GM12878 (cell line): ENCODE measurements at regions not wholly inside any gene's neighbourhood (a gene's known extent, or its start where the extent isn't known, plus 50 kb on each side); places are given as distances from the start of the nearest gene placed in this dataset.

Experiments
- ATAC-seq: fragments of 200-7000 bp; cut with Tn5 transposase; 3 replicates; pipeline ENCODE4 v1.9.1; 2020; ENCODE audit warnings: mild to moderate bottlenecking, moderate library complexity
- BruUV-seq: library from RNA; stranded (reverse); fragments of 400-500 nt; replicated peaks from 2 replicates; lab custom pipeline; 2021; lab: Mats Ljungman, UMichigan
- CTCF ChIA-PET: fragments of 300-600 bp; sonication (Branson Sonifier 250); formaldehyde crosslinking; extraction: SDS; loops from one replicate; lab custom pipeline; 2021; ENCODE audit warnings: inconsistent platforms; lab: Yijun Ruan, JAX
- POLR2A ChIA-PET: fragments of 350-600 bp; formaldehyde crosslinking; extraction: SDS; loops from one replicate; lab custom pipeline; 2021; ENCODE audit warnings: inconsistent platforms; lab: Charles Lee
- RAD21 ChIA-PET: fragments of 300-600 bp; sonication (Branson Sonifier 250); formaldehyde crosslinking; loops from one replicate; lab custom pipeline; 2023; ENCODE audit warnings: antibody characterized with exemption; ENCODE audit not compliant: unreplicated experiment; lab: Charles Lee
- SMC1A ChIA-PET: fragments of 300-600 bp; sonication (Branson Sonifier 250); formaldehyde crosslinking; loops from one replicate; lab custom pipeline; 2023; ENCODE audit not compliant: unreplicated experiment, uncharacterized antibody; lab: Charles Lee
- DNase-seq: peaks from one replicate; pipeline ENCODE4 v3.0.0-alpha.2; 2011; ENCODE audit warnings: low read depth, low spot score
- FAIRE-seq: peaks from 3 replicates; lab custom pipeline; 2011; peaks lifted over from hg19 to GRCh38; lab: Jason Lieb, UNC
- H2AFZ ChIP-seq: 2 replicates; pipeline ENCODE4 v1.6.0; 2011; ENCODE audit warnings: low read depth, low read length, control low read depth; ENCODE audit not compliant: control insufficient read depth
- H3K27ac ChIP-seq: 2 replicates; pipeline ENCODE4 v1.5.1; 2011; ENCODE audit warnings: control low read depth; ENCODE audit not compliant: control insufficient read depth, insufficient read depth
- H3K27me3 ChIP-seq, 2 experiments: replicated peaks in 1 of 2; 2 replicates each; pipeline versions ENCODE4 v1.6.0 to v1.6.1; 2011; ENCODE audit warnings: low read length in 1 of 2; ENCODE audit not compliant: control insufficient read depth in 2 of 2, insufficient read depth in 2 of 2
- H3K36me3 ChIP-seq, 2 experiments: 2 replicates each; pipeline ENCODE4 v1.5.1; 2011; ENCODE audit warnings: low read length in 1 of 2; ENCODE audit not compliant: control insufficient read depth in 2 of 2, insufficient read depth in 2 of 2
- H3K4me1 ChIP-seq: 2 replicates; pipeline ENCODE4 v1.6.1; 2011; ENCODE audit warnings: mild to moderate bottlenecking, low read length, moderate library complexity, mixed read lengths; ENCODE audit not compliant: control insufficient read depth, insufficient read depth
- H3K4me2 ChIP-seq: 2 replicates; pipeline ENCODE4 v1.6.0; 2011; ENCODE audit warnings: control low read depth; ENCODE audit not compliant: control insufficient read depth, insufficient read depth
- H3K4me3 ChIP-seq: fragments of 200-600 bp; sonication (generic); 2 replicates; pipeline ENCODE4 v1.5.1; 2016
- H3K79me2 ChIP-seq: 2 replicates; pipeline ENCODE4 v1.6.0; 2011; ENCODE audit warnings: low read length; ENCODE audit not compliant: control insufficient read depth, insufficient read depth
- H3K9ac ChIP-seq: 2 replicates; pipeline ENCODE4 v1.8.0; 2011; ENCODE audit warnings: low read length, control low read depth, mixed read lengths; ENCODE audit not compliant: control insufficient read depth, insufficient read depth
- H3K9me3 ChIP-seq: replicated peaks from 3 replicates; pipeline ENCODE4 v1.5.1; 2011; ENCODE audit warnings: mild to moderate bottlenecking, low read length; ENCODE audit not compliant: control insufficient read depth, insufficient read depth
- H4K20me1 ChIP-seq: 2 replicates; pipeline ENCODE4 v1.6.0; 2011; ENCODE audit not compliant: control insufficient read depth, insufficient read depth
- CEBPB ChIP-seq, 2 experiments: fragments of 150-350 bp in 1 of 2; IDR thresholded peaks; 2 replicates each; pipeline ENCODE4 v1.6.1; 2012 to 2014; ENCODE audit warnings: low read depth in 2 of 2, low read length in 2 of 2, borderline replicate concordance in 1 of 2, inconsistent platforms in 1 of 2
- HDGF ChIP-seq: fragments of 450-650 bp; IDR thresholded peaks from 2 replicates; pipeline ENCODE4 v1.6.1; 2016; ENCODE audit warnings: antibody characterized with exemption
- MEF2A ChIP-seq: IDR thresholded peaks from 2 replicates; pipeline ENCODE4 v1.6.1; 2011; ENCODE audit warnings: low read depth, mild to moderate bottlenecking, low read length, moderate library complexity; ENCODE audit not compliant: insufficient read depth
- MTA2 ChIP-seq: fragments of 450-650 bp; IDR thresholded peaks from 2 replicates; pipeline ENCODE4 v1.6.1; 2016; ENCODE audit warnings: low read depth, mild to moderate bottlenecking, moderate library complexity
- MYC ChIP-seq: IDR thresholded peaks from 2 replicates; pipeline ENCODE4 v1.6.1; 2011; ENCODE audit warnings: mild to moderate bottlenecking, low read length, moderate library complexity, inconsistent platforms; ENCODE audit not compliant: insufficient read depth, insufficient replicate concordance, insufficient read length, severe bottlenecking
- PML ChIP-seq: IDR thresholded peaks from 2 replicates; pipeline ENCODE4 v1.6.1; 2012; ENCODE audit warnings: low read length, inconsistent platforms
- RAD51 ChIP-seq: fragments of 450-650 bp; IDR thresholded peaks from 2 replicates; pipeline ENCODE4 v1.6.1; 2016; ENCODE audit warnings: moderate library complexity, mild to moderate bottlenecking, inconsistent platforms
- SIN3A ChIP-seq: IDR thresholded peaks from 2 replicates; pipeline ENCODE4 v1.6.1; 2012; ENCODE audit warnings: low read depth, low read length, improper control_type of control experiment
- ZNF217 ChIP-seq: fragments of 450-650 bp; IDR thresholded peaks from 2 replicates; pipeline ENCODE4 v1.6.1; 2017; ENCODE audit warnings: antibody characterized with exemption, mild to moderate bottlenecking
- WGBS: methylation state at CpG from one replicate; pipeline ENCODE4 v1.1.6; 2016; ENCODE audit warnings: low lambda C conversion rate; ENCODE audit not compliant: insufficient replicate concordance, insufficient coverage; ENCODE audit errors: missing lambda C conversion rate; 5-methylcytosine and 5-hydroxymethylcytosine counted together
- in situ Hi-C: fragments of 300-500 bp; cut with MboI; formaldehyde crosslinking; loops from 9 replicates; pipeline ENCODE4 v1.14.3; 2018; ENCODE audit warnings: mixed read lengths
- intact Hi-C: fragments of 100-400 bp; cut with micrococcal nuclease; formaldehyde crosslinking; loops from one replicate; pipeline ENCODE4 v1.14.2; 2022; ENCODE audit not compliant: unreplicated experiment
- TF ChIP-seq, protein P1 (sequence below): IDR thresholded peaks from 2 replicates; pipeline ENCODE4 v1.6.1; 2011; ENCODE audit warnings: borderline replicate concordance, low read depth, mild to moderate bottlenecking, moderate library complexity, low read length; ENCODE audit not compliant: insufficient read depth, poor library complexity, severe bottlenecking
- TF ChIP-seq, protein P2 (sequence below): fragments of 450-650 bp; IDR thresholded peaks from 2 replicates; pipeline ENCODE4 v1.6.1; 2017; ENCODE audit warnings: mild to moderate bottlenecking, low read depth, inconsistent platforms; ENCODE audit not compliant: poor library complexity, severe bottlenecking
- TF ChIP-seq, protein P3 (sequence below): IDR thresholded peaks from 2 replicates; pipeline ENCODE4 v1.6.1; 2012; ENCODE audit warnings: improper control_type of control experiment, low read depth, low read length; ENCODE audit not compliant: insufficient replicate concordance
- TF ChIP-seq, protein P4 (sequence below): IDR thresholded peaks from 2 replicates; pipeline ENCODE4 v1.6.1; 2011; ENCODE audit warnings: low read depth, low read length, improper control_type of control experiment, borderline replicate concordance

DNA sequence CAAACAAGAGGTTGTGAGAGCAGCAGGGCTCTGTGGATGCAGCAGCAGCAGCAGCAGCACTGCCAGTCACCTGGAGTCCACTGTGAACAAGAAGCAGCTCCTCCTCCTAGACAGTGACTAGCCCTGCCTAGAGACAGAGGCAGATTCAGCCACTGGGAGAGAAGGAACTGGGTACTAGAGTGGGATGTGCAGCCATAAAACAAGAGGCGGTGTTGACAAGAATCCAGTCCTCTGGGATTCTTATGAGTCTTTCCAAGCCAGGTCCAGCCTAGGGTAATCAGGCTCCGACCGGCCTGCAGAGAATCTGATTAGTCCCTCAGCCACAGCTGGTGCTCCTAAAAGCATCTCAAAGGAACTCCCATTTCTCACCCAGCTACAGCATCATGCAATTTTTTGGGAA lies 83.9 kb upstream of the USP47 start:
- RAD21 ChIA-PET = no interaction called here
- intact Hi-C loops = no loop called here
- no peak for TF ChIP-seq ZNF217
- no peak for TF ChIP-seq MEF2A
- TF ChIP-seq, protein P1, sequence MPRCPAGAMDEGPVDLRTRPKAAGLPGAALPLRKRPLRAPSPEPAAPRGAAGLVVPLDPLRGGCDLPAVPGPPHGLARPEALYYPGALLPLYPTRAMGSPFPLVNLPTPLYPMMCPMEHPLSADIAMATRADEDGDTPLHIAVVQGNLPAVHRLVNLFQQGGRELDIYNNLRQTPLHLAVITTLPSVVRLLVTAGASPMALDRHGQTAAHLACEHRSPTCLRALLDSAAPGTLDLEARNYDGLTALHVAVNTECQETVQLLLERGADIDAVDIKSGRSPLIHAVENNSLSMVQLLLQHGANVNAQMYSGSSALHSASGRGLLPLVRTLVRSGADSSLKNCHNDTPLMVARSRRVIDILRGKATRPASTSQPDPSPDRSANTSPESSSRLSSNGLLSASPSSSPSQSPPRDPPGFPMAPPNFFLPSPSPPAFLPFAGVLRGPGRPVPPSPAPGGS = no peak
- no peak for TF ChIP-seq MYC
- no peak for TF ChIP-seq HDGF
- TF ChIP-seq MTA2 = no peak
- TF ChIP-seq, protein P2, sequence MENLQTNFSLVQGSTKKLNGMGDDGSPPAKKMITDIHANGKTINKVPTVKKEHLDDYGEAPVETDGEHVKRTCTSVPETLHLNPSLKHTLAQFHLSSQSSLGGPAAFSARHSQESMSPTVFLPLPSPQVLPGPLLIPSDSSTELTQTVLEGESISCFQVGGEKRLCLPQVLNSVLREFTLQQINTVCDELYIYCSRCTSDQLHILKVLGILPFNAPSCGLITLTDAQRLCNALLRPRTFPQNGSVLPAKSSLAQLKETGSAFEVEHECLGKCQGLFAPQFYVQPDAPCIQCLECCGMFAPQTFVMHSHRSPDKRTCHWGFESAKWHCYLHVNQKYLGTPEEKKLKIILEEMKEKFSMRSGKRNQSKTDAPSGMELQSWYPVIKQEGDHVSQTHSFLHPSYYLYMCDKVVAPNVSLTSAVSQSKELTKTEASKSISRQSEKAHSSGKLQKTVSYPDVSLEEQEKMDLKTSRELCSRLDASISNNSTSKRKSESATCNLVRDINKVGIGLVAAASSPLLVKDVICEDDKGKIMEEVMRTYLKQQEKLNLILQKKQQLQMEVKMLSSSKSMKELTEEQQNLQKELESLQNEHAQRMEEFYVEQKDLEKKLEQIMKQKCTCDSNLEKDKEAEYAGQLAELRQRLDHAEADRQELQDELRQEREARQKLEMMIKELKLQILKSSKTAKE = no peak
- TF ChIP-seq, protein P3, sequence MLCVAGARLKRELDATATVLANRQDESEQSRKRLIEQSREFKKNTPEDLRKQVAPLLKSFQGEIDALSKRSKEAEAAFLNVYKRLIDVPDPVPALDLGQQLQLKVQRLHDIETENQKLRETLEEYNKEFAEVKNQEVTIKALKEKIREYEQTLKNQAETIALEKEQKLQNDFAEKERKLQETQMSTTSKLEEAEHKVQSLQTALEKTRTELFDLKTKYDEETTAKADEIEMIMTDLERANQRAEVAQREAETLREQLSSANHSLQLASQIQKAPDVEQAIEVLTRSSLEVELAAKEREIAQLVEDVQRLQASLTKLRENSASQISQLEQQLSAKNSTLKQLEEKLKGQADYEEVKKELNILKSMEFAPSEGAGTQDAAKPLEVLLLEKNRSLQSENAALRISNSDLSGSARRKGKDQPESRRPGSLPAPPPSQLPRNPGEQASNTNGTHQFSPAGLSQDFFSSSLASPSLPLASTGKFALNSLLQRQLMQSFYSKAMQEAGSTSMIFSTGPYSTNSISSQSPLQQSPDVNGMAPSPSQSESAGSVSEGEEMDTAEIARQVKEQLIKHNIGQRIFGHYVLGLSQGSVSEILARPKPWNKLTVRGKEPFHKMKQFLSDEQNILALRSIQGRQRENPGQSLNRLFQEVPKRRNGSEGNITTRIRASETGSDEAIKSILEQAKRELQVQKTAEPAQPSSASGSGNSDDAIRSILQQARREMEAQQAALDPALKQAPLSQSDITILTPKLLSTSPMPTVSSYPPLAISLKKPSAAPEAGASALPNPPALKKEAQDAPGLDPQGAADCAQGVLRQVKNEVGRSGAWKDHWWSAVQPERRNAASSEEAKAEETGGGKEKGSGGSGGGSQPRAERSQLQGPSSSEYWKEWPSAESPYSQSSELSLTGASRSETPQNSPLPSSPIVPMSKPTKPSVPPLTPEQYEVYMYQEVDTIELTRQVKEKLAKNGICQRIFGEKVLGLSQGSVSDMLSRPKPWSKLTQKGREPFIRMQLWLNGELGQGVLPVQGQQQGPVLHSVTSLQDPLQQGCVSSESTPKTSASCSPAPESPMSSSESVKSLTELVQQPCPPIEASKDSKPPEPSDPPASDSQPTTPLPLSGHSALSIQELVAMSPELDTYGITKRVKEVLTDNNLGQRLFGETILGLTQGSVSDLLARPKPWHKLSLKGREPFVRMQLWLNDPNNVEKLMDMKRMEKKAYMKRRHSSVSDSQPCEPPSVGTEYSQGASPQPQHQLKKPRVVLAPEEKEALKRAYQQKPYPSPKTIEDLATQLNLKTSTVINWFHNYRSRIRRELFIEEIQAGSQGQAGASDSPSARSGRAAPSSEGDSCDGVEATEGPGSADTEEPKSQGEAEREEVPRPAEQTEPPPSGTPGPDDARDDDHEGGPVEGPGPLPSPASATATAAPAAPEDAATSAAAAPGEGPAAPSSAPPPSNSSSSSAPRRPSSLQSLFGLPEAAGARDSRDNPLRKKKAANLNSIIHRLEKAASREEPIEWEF = no peak
- TF ChIP-seq SIN3A = no peak
- TF ChIP-seq PML = no peak
- TF ChIP-seq, protein P4, sequence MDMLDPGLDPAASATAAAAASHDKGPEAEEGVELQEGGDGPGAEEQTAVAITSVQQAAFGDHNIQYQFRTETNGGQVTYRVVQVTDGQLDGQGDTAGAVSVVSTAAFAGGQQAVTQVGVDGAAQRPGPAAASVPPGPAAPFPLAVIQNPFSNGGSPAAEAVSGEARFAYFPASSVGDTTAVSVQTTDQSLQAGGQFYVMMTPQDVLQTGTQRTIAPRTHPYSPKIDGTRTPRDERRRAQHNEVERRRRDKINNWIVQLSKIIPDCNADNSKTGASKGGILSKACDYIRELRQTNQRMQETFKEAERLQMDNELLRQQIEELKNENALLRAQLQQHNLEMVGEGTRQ = no peak
- TF ChIP-seq CEBPB (IDR thresholded peaks at IDR 0.05; ENCODE audit: borderline replicate concordance in 1 of 2, low read depth in 2 of 2, low read length in 2 of 2) = no peak
- TF ChIP-seq RAD51 = no peak
- TF ChIP-seq, all 136 proteins: peak for 0
- H3K79me2 ChIP-seq = no peaks in the 10 kb centered on the region
- no peak overlapping the region for H3K27ac ChIP-seq
- no peak overlapping the region for H3K4me3 ChIP-seq
- WGBS = 26% methylated on average over 3 of the region's 3 CpGs
- H3K36me3 ChIP-seq = no peaks in the 10 kb centered on the region
- in situ Hi-C loops = no loop called here
- ATAC-seq = no peak
- H3K4me2 ChIP-seq = no peak overlapping the region
- H3K9ac ChIP-seq = no peak overlapping the region
- ChIA-PET POLR2A (no interaction called here), CTCF (interaction anchor here (0.6 kb wide), 1 partner anchor 473 kb away, joined by 3 read pairs; no protein-coding TSS in a partner anchor), SMC1A (no interaction called here)
- no peak overlapping the region for H2AFZ ChIP-seq
- no TSS peak for BruUV-seq
- no peaks in the 10 kb centered on the region for H3K9me3 ChIP-seq
- FAIRE-seq = no peak
- DNase-seq = no peak
- no peaks in the 10 kb centered on the region for H4K20me1 ChIP-seq
- peaks cover 3 to 4% of the 10 kb centered on the region in 2 experiments; a peak in 3 of 4 replicates for H3K27me3 ChIP-seq
- H3K4me1 ChIP-seq = no peaks in the 10 kb centered on the region
